H1 (cell line): ENCODE measurements at regions not wholly inside any gene's neighbourhood (a gene's known extent, or its start where the extent isn't known, plus 50 kb on each side); places are given as distances from the start of the nearest gene placed in this dataset.
A peak's percentile ranks its signal among the peaks of the same experiment; 100 is the strongest.

Experiments used
- CTCF ChIA-PET: fragments of 300-600 bp; sonication (Branson Sonifier 250); formaldehyde crosslinking; loops from one replicate; lab custom pipeline; 2021; ENCODE audit not compliant: partially characterized antibody; lab: Charles Lee
- POLR2A ChIA-PET: fragments of 300-600 bp; sonication (Branson Sonifier 250); formaldehyde crosslinking; loops from one replicate; lab custom pipeline; 2021; ENCODE audit warnings: inconsistent platforms; ENCODE audit not compliant: partially characterized antibody; lab: Charles Lee
- DNase-seq, 2 experiments: peaks; one replicate each; pipeline versions ENCODE4 v3.0.0 to v3.0.0-alpha.2; 2010 to 2022; ENCODE audit warnings: low spot score in 2 of 2, low read depth in 1 of 2, mixed read lengths in 1 of 2
- FAIRE-seq: peaks from 2 replicates; lab custom pipeline; 2011; peaks lifted over from hg19 to GRCh38; lab: Jason Lieb, UNC
- H2AFZ ChIP-seq: 2 replicates; pipeline ENCODE4 v1.8.1; 2012; ENCODE audit warnings: low read length, inconsistent platforms
- H2AK5ac ChIP-seq: 2 replicates; pipeline ENCODE4 v1.6.1; 2013; ENCODE audit warnings: low read depth, low read length
- H2BK120ac ChIP-seq: replicated peaks from 2 replicates; pipeline ENCODE3; 2013; ENCODE audit warnings: low read depth, low read length, inconsistent platforms
- H2BK12ac ChIP-seq: 2 replicates; pipeline ENCODE4 v1.6.1; 2013; ENCODE audit warnings: low read depth, low read length
- H2BK15ac ChIP-seq: 2 replicates; pipeline ENCODE4 v1.6.1; 2013; ENCODE audit warnings: low read length
- H2BK20ac ChIP-seq: 2 replicates; pipeline ENCODE4 v1.6.1; 2013; ENCODE audit warnings: low read length
- H2BK5ac ChIP-seq: 2 replicates; pipeline ENCODE4 v1.6.1; 2013; ENCODE audit warnings: low read depth, low read length
- H3K14ac ChIP-seq: 2 replicates; pipeline ENCODE4 v1.6.1; 2013; ENCODE audit warnings: inconsistent platforms; ENCODE audit not compliant: insufficient read length
- H3K18ac ChIP-seq: 2 replicates; pipeline ENCODE4 v1.6.1; 2013; ENCODE audit warnings: low read length; ENCODE audit errors: extremely low read depth
- H3K23ac ChIP-seq: 2 replicates; pipeline ENCODE4 v1.6.1; 2013; ENCODE audit warnings: inconsistent platforms; ENCODE audit not compliant: insufficient read length
- H3K23me2 ChIP-seq: 2 replicates; pipeline ENCODE4 v1.6.1; 2013; ENCODE audit warnings: low read depth, low read length
- H3K27ac ChIP-seq: 2 replicates; pipeline ENCODE4 v1.6.1; 2011; ENCODE audit warnings: low read depth, low read length, inconsistent platforms
- H3K27me3 ChIP-seq, 4 experiments: replicated peaks in 1 of 4; 1 replicate in 1 of 4; 2 replicates in 3 of 4; pipeline versions ENCODE4 v1.6.1 to v1.8.1; 2011 to 2013; ENCODE audit warnings: low read length in 3 of 4, mild to moderate bottlenecking in 3 of 4, inconsistent platforms in 2 of 4, mixed read lengths in 2 of 4, moderate library complexity in 1 of 4; ENCODE audit not compliant: control insufficient read depth in 3 of 4, insufficient read depth in 3 of 4; ENCODE audit errors: extremely low read depth in 1 of 4
- H3K36me3 ChIP-seq, 4 experiments: 2 replicates each; pipeline versions ENCODE4 v1.6.1 to v1.8.1; 2011 to 2013; ENCODE audit warnings: mild to moderate bottlenecking in 4 of 4, low read length in 3 of 4, moderate library complexity in 2 of 4, control low read depth in 1 of 4, inconsistent platforms in 1 of 4; ENCODE audit not compliant: insufficient read depth in 4 of 4, control insufficient read depth in 2 of 4
- H3K4ac ChIP-seq: replicated peaks from 2 replicates; pipeline ENCODE3; 2013; ENCODE audit warnings: low read length, low read depth, mixed read lengths, inconsistent platforms; ENCODE audit not compliant: insufficient read length
- H3K4me1 ChIP-seq, 4 experiments: replicated peaks in 1 of 4; 1 replicate in 1 of 4; 2 replicates in 3 of 4; pipeline versions ENCODE4 v1.6.1 to v1.8.1; 2011 to 2013; ENCODE audit warnings: low read length in 3 of 4, inconsistent platforms in 2 of 4, mixed read lengths in 1 of 4; ENCODE audit not compliant: insufficient read depth in 4 of 4, control insufficient read depth in 3 of 4
- H3K4me2 ChIP-seq, 2 experiments: 2 replicates each; pipeline versions ENCODE4 v1.6.1 to v1.8.1; 2011 to 2013; ENCODE audit warnings: low read depth in 2 of 2, low read length in 2 of 2, control low read depth in 1 of 2, inconsistent platforms in 1 of 2, mild to moderate bottlenecking in 1 of 2; ENCODE audit not compliant: insufficient read depth in 1 of 2
- H3K4me3 ChIP-seq, 4 experiments: fragments of 200-600, 300-600 bp in 1 of 4; sonication (generic), shearing (Covaris generic), sonication (Bioruptor Twin) in 1 of 4; 2 replicates each; pipeline versions ENCODE4 v1.5.1 to v1.8.1; 2011 to 2016; ENCODE audit warnings: low read length in 4 of 4, low read depth in 3 of 4, control low read depth in 2 of 4, inconsistent platforms in 2 of 4, mild to moderate bottlenecking in 2 of 4, mixed read lengths in 1 of 4, moderate library complexity in 1 of 4; ENCODE audit not compliant: insufficient read depth in 2 of 4; ENCODE audit errors: extremely low read depth in 1 of 4
- H3K56ac ChIP-seq: replicated peaks from 2 replicates; pipeline ENCODE3; 2013; ENCODE audit warnings: low read depth, mild to moderate bottlenecking, mixed read lengths, low read length, inconsistent platforms; ENCODE audit not compliant: insufficient read length
- H3K79me1 ChIP-seq: 2 replicates; pipeline ENCODE4 v1.6.1; 2013; ENCODE audit warnings: low read depth, low read length, control low read depth
- H3K79me2 ChIP-seq, 2 experiments: 2 replicates each; pipeline versions ENCODE4 v1.6.1 to v1.8.1; 2012 to 2013; ENCODE audit warnings: low read length in 2 of 2, mild to moderate bottlenecking in 2 of 2, inconsistent platforms in 1 of 2; ENCODE audit not compliant: insufficient read depth in 2 of 2, control insufficient read depth in 1 of 2
- H3K9ac ChIP-seq, 4 experiments: replicated peaks in 1 of 4; 1 replicate in 1 of 4; 2 replicates in 3 of 4; pipeline versions ENCODE4 v1.6.1 to v1.8.1; 2011 to 2013; ENCODE audit warnings: low read depth in 3 of 4, low read length in 3 of 4, control low read depth in 2 of 4, mild to moderate bottlenecking in 2 of 4, moderate library complexity in 2 of 4, inconsistent platforms in 1 of 4; ENCODE audit errors: extremely low read depth in 1 of 4
- H3K9me3 ChIP-seq, 2 experiments: 2 replicates each; pipeline versions ENCODE4 v1.6.1 to v1.8.1; 2012 to 2013; ENCODE audit warnings: mild to moderate bottlenecking in 2 of 2, moderate library complexity in 2 of 2, control low read depth in 1 of 2, inconsistent platforms in 1 of 2, low read depth in 1 of 2, low read length in 1 of 2, mixed read lengths in 1 of 2; ENCODE audit not compliant: insufficient read depth in 2 of 2
- H4K20me1 ChIP-seq, 2 experiments: replicated peaks in 1 of 2; 2 replicates each; pipeline versions ENCODE3 to v1.8.1; 2011 to 2013; ENCODE audit warnings: inconsistent platforms in 2 of 2, low read length in 2 of 2, mild to moderate bottlenecking in 1 of 2; ENCODE audit not compliant: insufficient read depth in 2 of 2, control insufficient read depth in 1 of 2
- H4K5ac ChIP-seq: 2 replicates; pipeline ENCODE4 v1.6.1; 2013; ENCODE audit warnings: low read length, low read depth, mixed read lengths, inconsistent platforms; ENCODE audit not compliant: insufficient read length
- H4K8ac ChIP-seq: 2 replicates; pipeline ENCODE4 v1.8.0; 2013; ENCODE audit warnings: mild to moderate bottlenecking, moderate library complexity, low read length, inconsistent platforms; ENCODE audit not compliant: insufficient read depth; ENCODE audit errors: extremely low read depth
- H4K91ac ChIP-seq: replicated peaks from 2 replicates; pipeline ENCODE3; 2013; ENCODE audit warnings: low read length, mixed read lengths, inconsistent platforms; ENCODE audit not compliant: insufficient read length
- CTBP2 ChIP-seq: IDR thresholded peaks from 2 replicates; pipeline ENCODE4 v1.7.0; 2011; ENCODE audit warnings: borderline replicate concordance, mild to moderate bottlenecking, moderate library complexity, mixed read lengths, low read length; ENCODE audit not compliant: insufficient read depth, insufficient read length
- GABPA ChIP-seq: IDR thresholded peaks from 2 replicates; pipeline ENCODE4 v1.6.1; 2011; ENCODE audit warnings: mild to moderate bottlenecking, low read length, moderate library complexity, borderline replicate concordance; ENCODE audit not compliant: insufficient read depth
- WGBS, 2 experiments: shearing (Covaris generic) in 1 of 2; methylation state at CpG; one replicate each; pipeline versions ENCODE4 v1.1.6 to v1.1.7; 2013 to 2015; ENCODE audit warnings: low lambda C conversion rate in 2 of 2, mixed read lengths in 2 of 2, inconsistent platforms in 1 of 2, low coverage in 1 of 2, missing lambda C conversion rate in 1 of 2; ENCODE audit not compliant: insufficient replicate concordance in 2 of 2, insufficient coverage in 1 of 2, insufficient read length in 1 of 2; ENCODE audit errors: extremely low coverage in 1 of 2, missing lambda C conversion rate in 1 of 2; 5-methylcytosine and 5-hydroxymethylcytosine counted together

- FAIRE-seq (no peak), DNase-seq (no peak)
- Histone ChIP-seq H3K4ac (no peak overlapping the region), H3K56ac (no peak overlapping the region), H2BK12ac (no peak overlapping the region), H3K4me1 (no peaks in the 10 kb centered on the region; a peak in 1 of 7 replicates), H2BK20ac (no peak overlapping the region), H2AK5ac (no peak overlapping the region), H2BK5ac (no peak overlapping the region), H2BK15ac (no peak overlapping the region), H3K9me3 (no peaks in the 10 kb centered on the region), H3K9ac (no peak overlapping the region), H4K5ac (no peak overlapping the region), H3K4me3 (no peak overlapping the region), H3K18ac (no peak overlapping the region), H3K23ac (no peak overlapping the region), H2AFZ (no peak overlapping the region), H3K79me1 (no peaks in the 10 kb centered on the region; the same call in 1 of the 2 replicates), H4K91ac (no peak overlapping the region)
- 81% methylated on average over 40 of the region's 42 CpGs; no CpG with 5 or more reads in 1 of the 2 experiments for WGBS, 2 experiments
- POLR2A ChIA-PET, result no interaction called here
- 0 out of 2 replicates have a peak, but pooled peaks have one; percentile 38 for TF ChIP-seq GABPA
- TF ChIP-seq CTBP2, result no peak
- TF ChIP-seq, all 59 proteins: peak for 1
- CTCF ChIA-PET, result interaction anchor here (0.6 to 3.6 kb wide), 8 partner anchors 8 to 103 kb away, joined by 3 to 12 read pairs (median 4); no protein-coding TSS in a partner anchor
- Histone ChIP-seq H3K4me2 (no peak overlapping the region), H2BK120ac (no peak overlapping the region), H4K8ac (no peak overlapping the region), H3K14ac (no peak overlapping the region), H4K20me1 (no peaks in the 10 kb centered on the region), H3K27me3 (no peaks in the 10 kb centered on the region), H3K23me2 (no peaks in the 10 kb centered on the region), H3K36me3 (no peaks in the 10 kb centered on the region), H3K27ac (no peak overlapping the region), H3K79me2 (no peaks in the 10 kb centered on the region)
Observed at GRCh38 chr20:62564456-62565245, 77.7 kb upstream of the SLCO4A1 start.
